IMR-90 (cell line): ENCODE measurements at regions not wholly inside any gene's neighbourhood (a gene's known extent, or its start where the extent isn't known, plus 50 kb on each side); places are given as distances from the start of the nearest gene placed in this dataset.

Source experiments
- ATAC-seq: fragments of 200-7000 bp; cut with Tn5 transposase; 2 replicates; pipeline ENCODE4 v1.9.1; 2020; ENCODE audit warnings: low read depth, mild to moderate bottlenecking, moderate library complexity
- BruUV-seq: library from RNA; stranded (reverse); fragments of 400-500 nt; replicated peaks from 2 replicates; lab custom pipeline; 2021; lab: Mats Ljungman, UMichigan
- CTCF ChIA-PET: fragments of 300-600 bp; formaldehyde crosslinking; extraction: SDS; loops from one replicate; lab custom pipeline; 2021; ENCODE audit warnings: antibody characterized with exemption; lab: Yijun Ruan, JAX
- POLR2A ChIA-PET: fragments of 300-600 bp; sonication (Branson Sonifier 250); formaldehyde crosslinking; loops from one replicate; lab custom pipeline; 2022; ENCODE audit warnings: antibody characterized with exemption; ENCODE audit not compliant: unreplicated experiment; lab: Charles Lee
- DNase-seq: peaks from one replicate; pipeline ENCODE4 v3.0.0; 2013
- H2AFZ ChIP-seq: replicated peaks from 2 replicates; pipeline ENCODE3; 2013; ENCODE audit warnings: low read length, mild to moderate bottlenecking; ENCODE audit not compliant: poor library complexity
- H2AK5ac ChIP-seq: 2 replicates; pipeline ENCODE4 v1.6.1; 2013; ENCODE audit warnings: low read depth, low read length, inconsistent platforms
- H2AK9ac ChIP-seq: replicated peaks from 2 replicates; pipeline ENCODE3; 2013; ENCODE audit warnings: mild to moderate bottlenecking, low read depth, low read length, moderate library complexity; ENCODE audit not compliant: poor library complexity
- H2BK120ac ChIP-seq: 2 replicates; pipeline ENCODE4 v1.6.1; 2013; ENCODE audit warnings: low read depth, low read length, inconsistent platforms
- H2BK15ac ChIP-seq: 3 replicates; pipeline ENCODE4 v1.6.1; 2013; ENCODE audit warnings: low read depth, low read length, inconsistent platforms
- H2BK20ac ChIP-seq: 2 replicates; pipeline ENCODE4 v1.6.1; 2013; ENCODE audit warnings: low read depth, mild to moderate bottlenecking, inconsistent platforms, low read length, moderate library complexity
- H2BK5ac ChIP-seq: 2 replicates; pipeline ENCODE4 v1.6.1; 2013; ENCODE audit warnings: mild to moderate bottlenecking, low read depth, low read length, inconsistent platforms; ENCODE audit not compliant: poor library complexity, severe bottlenecking
- H3K14ac ChIP-seq: replicated peaks from 2 replicates; pipeline ENCODE4 v1.6.1; 2013; ENCODE audit warnings: low read depth, low read length, inconsistent platforms
- H3K18ac ChIP-seq: 2 replicates; pipeline ENCODE4 v1.6.1; 2013; ENCODE audit warnings: low read depth, low read length, control low read depth
- H3K23ac ChIP-seq: 2 replicates; pipeline ENCODE4 v1.6.1; 2013; ENCODE audit warnings: low read depth, low read length, inconsistent platforms
- H3K27ac ChIP-seq: 2 replicates; pipeline ENCODE4 v1.5.1; 2013; ENCODE audit warnings: mild to moderate bottlenecking, control low read depth, low read length; ENCODE audit not compliant: insufficient read depth
- H3K27me3 ChIP-seq: 2 replicates; pipeline ENCODE4 v1.6.1; 2013; ENCODE audit warnings: low read length; ENCODE audit not compliant: control insufficient read depth, insufficient read depth
- H3K36me3 ChIP-seq: 2 replicates; pipeline ENCODE4 v1.6.1; 2013; ENCODE audit warnings: low read length, mixed read lengths; ENCODE audit not compliant: control insufficient read depth, insufficient read depth
- H3K4ac ChIP-seq: 2 replicates; pipeline ENCODE4 v1.6.1; 2013; ENCODE audit warnings: low read depth, low read length, inconsistent platforms
- H3K4me1 ChIP-seq: 2 replicates; pipeline ENCODE4 v1.6.1; 2013; ENCODE audit warnings: low read length, mixed read lengths; ENCODE audit not compliant: control insufficient read depth, insufficient read depth
- H3K4me2 ChIP-seq: 2 replicates; pipeline ENCODE4 v1.6.1; 2013; ENCODE audit warnings: low read depth, mild to moderate bottlenecking, control low read depth, low read length, moderate library complexity
- H3K4me3 ChIP-seq: 2 replicates; pipeline ENCODE4 v1.5.1; 2013; ENCODE audit warnings: low read depth, mild to moderate bottlenecking, control low read depth, low read length, moderate library complexity; ENCODE audit not compliant: insufficient read depth
- H3K56ac ChIP-seq: 2 replicates; pipeline ENCODE4 v1.6.1; 2013; ENCODE audit warnings: low read length, inconsistent platforms; ENCODE audit not compliant: insufficient read depth; ENCODE audit errors: extremely low read depth
- H3K79me1 ChIP-seq, 2 experiments: 2 replicates each; pipeline ENCODE4 v1.6.1; 2013; ENCODE audit warnings: low read length in 2 of 2, inconsistent platforms in 1 of 2, low read depth in 1 of 2
- H3K9ac ChIP-seq: 2 replicates; pipeline ENCODE4 v1.6.1; 2013; ENCODE audit warnings: low read depth, low read length, control low read depth
- H3K9me1 ChIP-seq: 2 replicates; pipeline ENCODE4 v1.6.1; 2013; ENCODE audit warnings: low read length, inconsistent platforms; ENCODE audit not compliant: insufficient read depth
- H3K9me3 ChIP-seq: 2 replicates; pipeline ENCODE4 v1.6.1; 2013; ENCODE audit warnings: low read length; ENCODE audit not compliant: control insufficient read depth, insufficient read depth
- H4K20me1 ChIP-seq: 2 replicates; pipeline ENCODE4 v1.6.1; 2013; ENCODE audit warnings: low read length, inconsistent platforms; ENCODE audit not compliant: insufficient read depth
- H4K5ac ChIP-seq: 2 replicates; pipeline ENCODE4 v1.6.1; 2013; ENCODE audit warnings: mild to moderate bottlenecking, low read depth, low read length, control low read depth
- H4K8ac ChIP-seq, 2 experiments: 2 replicates each; pipeline ENCODE4 v1.6.1; 2013; ENCODE audit warnings: low read depth in 2 of 2, low read length in 2 of 2, control low read depth in 1 of 2, inconsistent platforms in 1 of 2
- H4K91ac ChIP-seq: 2 replicates; pipeline ENCODE4 v1.6.1; 2013; ENCODE audit warnings: low read depth, low read length, inconsistent platforms; ENCODE audit not compliant: insufficient read depth
- BHLHE40 ChIP-seq: fragments of 150-350 bp; IDR thresholded peaks from 2 replicates; pipeline ENCODE4 v1.6.1; 2016; ENCODE audit warnings: mild to moderate bottlenecking, low read depth, low read length
- CEBPB ChIP-seq: IDR thresholded peaks from 2 replicates; pipeline ENCODE4 v1.6.1; 2012; ENCODE audit warnings: low read depth, low read length, improper control_type of control experiment
- CHD1 ChIP-seq: IDR thresholded peaks from 2 replicates; pipeline ENCODE4 v1.6.1; 2012; ENCODE audit warnings: low read depth, low read length, improper control_type of control experiment
- FOS ChIP-seq: fragments of 150-350 bp; IDR thresholded peaks from 2 replicates; pipeline ENCODE4 v1.6.1; 2016; ENCODE audit warnings: low read depth, low read length
- MAFK ChIP-seq: IDR thresholded peaks from 2 replicates; pipeline ENCODE4 v1.6.1; 2012; ENCODE audit warnings: low read depth, low read length, improper control_type of control experiment
- MAZ ChIP-seq: IDR thresholded peaks from 2 replicates; pipeline ENCODE4 v1.6.1; 2012; ENCODE audit warnings: low read depth, mild to moderate bottlenecking, low read length, improper control_type of control experiment, moderate library complexity, borderline replicate concordance
- MXI1 ChIP-seq: IDR thresholded peaks from 2 replicates; pipeline ENCODE4 v1.6.1; 2012; ENCODE audit warnings: low read depth, mild to moderate bottlenecking, low read length, moderate library complexity, borderline replicate concordance
- NFE2L2 ChIP-seq: fragments of 150-350 bp; IDR thresholded peaks from 2 replicates; pipeline ENCODE4 v1.6.1; 2016; ENCODE audit warnings: low read depth, mild to moderate bottlenecking, low read length
- POLR2A ChIP-seq: IDR thresholded peaks from 2 replicates; pipeline ENCODE4 v1.6.1; 2012; ENCODE audit warnings: mild to moderate bottlenecking, low read depth, low read length
- RAD21 ChIP-seq: IDR thresholded peaks from 2 replicates; pipeline ENCODE4 v1.6.1; 2012; ENCODE audit warnings: low read length, improper control_type of control experiment
- RCOR1 ChIP-seq: IDR thresholded peaks from 2 replicates; pipeline ENCODE4 v1.6.1; 2012; ENCODE audit warnings: mild to moderate bottlenecking, low read length, improper control_type of control experiment; ENCODE audit not compliant: insufficient replicate concordance
- RFX5 ChIP-seq: IDR thresholded peaks from 2 replicates; pipeline ENCODE4 v1.8.0; 2012; ENCODE audit warnings: low read depth, mild to moderate bottlenecking, low read length, moderate library complexity
- SMC3 ChIP-seq: fragments of 150-350 bp; IDR thresholded peaks from 2 replicates; pipeline ENCODE4 v1.6.1; 2016; ENCODE audit warnings: low read depth, mild to moderate bottlenecking, antibody characterized with exemption, low read length, moderate library complexity
- WGBS, 2 experiments: methylation state at CpG; one replicate each; pipeline versions ENCODE4 v1.1.5 to v1.1.7; 2013; ENCODE audit warnings: missing lambda C conversion rate in 2 of 2; ENCODE audit not compliant: insufficient read length in 1 of 2; ENCODE audit errors: extremely low coverage in 2 of 2; 5-methylcytosine and 5-hydroxymethylcytosine counted together
- dilution Hi-C: fragments of 300-500 bp; cut with HindIII; formaldehyde crosslinking; loops from one replicate; pipeline ENCODE4 v1.14.3; 2018; ENCODE audit warnings: low sequenced_read_pairs; ENCODE audit not compliant: unreplicated experiment
- in situ Hi-C: fragments of 300-500 bp; cut with MboI; formaldehyde crosslinking; loops from 3 replicates; pipeline ENCODE4 v1.14.3; 2019; ENCODE audit warnings: low sequenced_read_pairs, inconsistent platforms, mixed read lengths
- intact Hi-C: fragments of 100-400 bp; cut with micrococcal nuclease; formaldehyde crosslinking; loops from 2 replicates; pipeline ENCODE4 v1.10.0; 2022
- TF ChIP-seq, protein P1 (sequence below): conservative IDR thresholded peaks from 2 replicates; pipeline ENCODE4 v1.5.1; 2012; ENCODE audit warnings: mild to moderate bottlenecking, low read depth, low read length, improper control_type of control experiment
- TF ChIP-seq, protein P2 (sequence below): fragments of 150-350 bp; IDR thresholded peaks from 2 replicates; pipeline ENCODE4 v1.6.1; 2016; ENCODE audit warnings: low read depth, mild to moderate bottlenecking, low read length, moderate library complexity, borderline replicate concordance
- TF ChIP-seq, protein P3 (sequence below): fragments of 150-350 bp; IDR thresholded peaks from 2 replicates; pipeline ENCODE4 v1.6.1; 2017; ENCODE audit warnings: mild to moderate bottlenecking, antibody characterized with exemption, low read length, low read depth

DNA sequence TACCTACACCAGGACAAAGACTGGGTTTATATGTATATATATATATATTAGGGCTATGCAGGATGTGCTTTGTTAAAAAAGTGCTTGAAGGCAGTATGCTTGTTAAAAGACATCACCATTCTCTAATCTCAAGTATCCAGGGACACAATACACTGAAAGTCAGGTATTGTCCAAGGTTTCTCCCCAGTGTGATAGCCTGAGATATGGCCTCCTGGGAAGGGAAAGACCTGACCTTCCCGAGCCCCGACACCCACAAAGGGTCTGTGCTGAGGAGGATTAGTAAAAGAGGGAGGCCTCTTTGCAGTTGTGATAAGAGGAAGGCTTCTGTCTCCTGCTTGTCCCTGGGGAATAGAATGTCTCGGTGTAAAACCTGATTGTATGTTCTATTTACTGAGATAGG is 156.9 kb downstream of the GPX5 start:
- no peak overlapping the region for H3K4ac ChIP-seq
- no peak overlapping the region for H3K18ac ChIP-seq
- dilution Hi-C loops (no loop called here), in situ Hi-C loops (loop anchor here (10.0 kb wide), 1 partner anchor 912 kb away; no protein-coding TSS in a partner anchor), intact Hi-C loops (no loop called here)
- H3K4me2 ChIP-seq = no peak overlapping the region
- H3K27ac ChIP-seq = no peak overlapping the region
- H4K20me1 ChIP-seq = no peaks in the 10 kb centered on the region
- no peak overlapping the region for H3K9ac ChIP-seq
- no CpG with 5 or more reads among the region's 3 CpGs for WGBS, 2 experiments
- ATAC-seq (no peak), DNase-seq (no peak)
- no peaks in the 10 kb centered on the region for H3K4me1 ChIP-seq
- H2BK120ac ChIP-seq = no peak overlapping the region
- H3K23ac ChIP-seq = no peak overlapping the region
- H3K9me1 ChIP-seq = no peaks in the 10 kb centered on the region
- H2AK5ac ChIP-seq = no peak overlapping the region
- CTCF ChIA-PET = interaction anchor here (0.6 kb wide), 1 partner anchor 1483 kb away, joined by 3 read pairs; no protein-coding TSS in a partner anchor
- H2AFZ ChIP-seq = no peak overlapping the region
- H3K4me3 ChIP-seq = no peak overlapping the region
- H4K5ac ChIP-seq = no peak overlapping the region
- no peak overlapping the region for H2BK5ac ChIP-seq
- H3K36me3 ChIP-seq = no peaks in the 10 kb centered on the region
- H3K27me3 ChIP-seq = peaks cover 2% of the 10 kb centered on the region; the same call in 1 of the 2 replicates
- no peaks in the 10 kb centered on the region for H3K9me3 ChIP-seq
- TF ChIP-seq SMC3 (no peak), MAZ (no peak), RAD21 (no peak), MXI1 (no peak), CHD1 (no peak), RCOR1 (no peak), NFE2L2 (no peak), MAFK (no peak), BHLHE40 (no peak), RFX5 (no peak), CEBPB (no peak), POLR2A (no peak), FOS (no peak)
- TF ChIP-seq, protein P1, sequence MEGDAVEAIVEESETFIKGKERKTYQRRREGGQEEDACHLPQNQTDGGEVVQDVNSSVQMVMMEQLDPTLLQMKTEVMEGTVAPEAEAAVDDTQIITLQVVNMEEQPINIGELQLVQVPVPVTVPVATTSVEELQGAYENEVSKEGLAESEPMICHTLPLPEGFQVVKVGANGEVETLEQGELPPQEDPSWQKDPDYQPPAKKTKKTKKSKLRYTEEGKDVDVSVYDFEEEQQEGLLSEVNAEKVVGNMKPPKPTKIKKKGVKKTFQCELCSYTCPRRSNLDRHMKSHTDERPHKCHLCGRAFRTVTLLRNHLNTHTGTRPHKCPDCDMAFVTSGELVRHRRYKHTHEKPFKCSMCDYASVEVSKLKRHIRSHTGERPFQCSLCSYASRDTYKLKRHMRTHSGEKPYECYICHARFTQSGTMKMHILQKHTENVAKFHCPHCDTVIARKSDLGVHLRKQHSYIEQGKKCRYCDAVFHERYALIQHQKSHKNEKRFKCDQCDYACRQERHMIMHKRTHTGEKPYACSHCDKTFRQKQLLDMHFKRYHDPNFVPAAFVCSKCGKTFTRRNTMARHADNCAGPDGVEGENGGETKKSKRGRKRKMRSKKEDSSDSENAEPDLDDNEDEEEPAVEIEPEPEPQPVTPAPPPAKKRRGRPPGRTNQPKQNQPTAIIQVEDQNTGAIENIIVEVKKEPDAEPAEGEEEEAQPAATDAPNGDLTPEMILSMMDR = no peak
- TF ChIP-seq, protein P2, sequence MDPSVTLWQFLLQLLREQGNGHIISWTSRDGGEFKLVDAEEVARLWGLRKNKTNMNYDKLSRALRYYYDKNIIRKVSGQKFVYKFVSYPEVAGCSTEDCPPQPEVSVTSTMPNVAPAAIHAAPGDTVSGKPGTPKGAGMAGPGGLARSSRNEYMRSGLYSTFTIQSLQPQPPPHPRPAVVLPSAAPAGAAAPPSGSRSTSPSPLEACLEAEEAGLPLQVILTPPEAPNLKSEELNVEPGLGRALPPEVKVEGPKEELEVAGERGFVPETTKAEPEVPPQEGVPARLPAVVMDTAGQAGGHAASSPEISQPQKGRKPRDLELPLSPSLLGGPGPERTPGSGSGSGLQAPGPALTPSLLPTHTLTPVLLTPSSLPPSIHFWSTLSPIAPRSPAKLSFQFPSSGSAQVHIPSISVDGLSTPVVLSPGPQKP = no peak
- TF ChIP-seq, protein P3, sequence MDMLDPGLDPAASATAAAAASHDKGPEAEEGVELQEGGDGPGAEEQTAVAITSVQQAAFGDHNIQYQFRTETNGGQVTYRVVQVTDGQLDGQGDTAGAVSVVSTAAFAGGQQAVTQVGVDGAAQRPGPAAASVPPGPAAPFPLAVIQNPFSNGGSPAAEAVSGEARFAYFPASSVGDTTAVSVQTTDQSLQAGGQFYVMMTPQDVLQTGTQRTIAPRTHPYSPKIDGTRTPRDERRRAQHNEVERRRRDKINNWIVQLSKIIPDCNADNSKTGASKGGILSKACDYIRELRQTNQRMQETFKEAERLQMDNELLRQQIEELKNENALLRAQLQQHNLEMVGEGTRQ = no peak
- no peaks in the 10 kb centered on the region for H3K79me1 ChIP-seq
- no peak overlapping the region for H3K14ac ChIP-seq
- no peak overlapping the region for H2BK20ac ChIP-seq
- no peak overlapping the region for H3K56ac ChIP-seq
- H2AK9ac ChIP-seq = no peak overlapping the region
- H4K8ac ChIP-seq = no peak overlapping the region
- H4K91ac ChIP-seq = no peak overlapping the region
- no TSS peak for BruUV-seq
- H2BK15ac ChIP-seq = no peak overlapping the region
- POLR2A ChIA-PET = no interaction called here
